ENCODE measurements at regions not wholly inside any gene's neighbourhood (a gene's known extent, or its start where the extent isn't known, plus 50 kb on each side); places are given as distances from the start of the nearest gene placed in this dataset.

GRCh38 chr10:120016906-120017305 lies 124.4 kb downstream of the SEC23IP start:
- Histone ChIP-seq H3K27me3 (no peaks in the 10 kb centered on the region), H3K9me3 (no peaks in the 10 kb centered on the region), H3K27ac (no peak overlapping the region), H3K4me1 (no peaks in the 10 kb centered on the region), H3K4me3 (replicated peaks in 1 of 3) (no peak overlapping the region), H3K36me3 (no peaks in the 10 kb centered on the region)
- intact Hi-C loops (cut with DNase I) = no loop called here
- TF ChIP-seq POLR2A (IDR thresholded peaks at IDR 0.05) (no peak), CTCF (IDR thresholded peaks at IDR 0.05) (no peak)
- WGBS, 2 donors = 92 to 94% methylated on average over 1 of the region's 1 CpG
- no peak for DNase-seq

- Histone ChIP-seq H3K27ac (no peak overlapping the region), H3K4me3 (replicated peaks in 1 of 3) (no peak overlapping the region), H3K27me3 (no peaks in the 10 kb centered on the region), H3K4me1 (no peaks in the 10 kb centered on the region), H3K36me3 (no peaks in the 10 kb centered on the region), H3K9me3 (no peaks in the 10 kb centered on the region)
- 57 to 63% methylated on average over 6 of the region's 6 CpGs for WGBS, 2 donors
- intact Hi-C loops (cut with DNase I) = no loop called here
- no peak for TF ChIP-seq CTCF (IDR thresholded peaks at IDR 0.05)
- no peak for TF ChIP-seq POLR2A (IDR thresholded peaks at IDR 0.05)
- DNase-seq = no peak
Observed at GRCh38 chr10:120017733-120018417, 125.3 kb downstream of the SEC23IP start.

- no peaks in the 10 kb centered on the region for H3K4me1 ChIP-seq
- no peaks in the 10 kb centered on the region for H3K36me3 ChIP-seq
- no peak for DNase-seq
- no peak overlapping the region for H3K4me3 ChIP-seq (replicated peaks in 1 of 3)
- no peaks in the 10 kb centered on the region for H3K9me3 ChIP-seq
- intact Hi-C loops (cut with DNase I) = no loop called here
- TF ChIP-seq CTCF (IDR thresholded peaks at IDR 0.05) (no peak), POLR2A (IDR thresholded peaks at IDR 0.05) (no peak)
- no peaks in the 10 kb centered on the region for H3K27me3 ChIP-seq
- WGBS, 2 donors = 89 to 92% methylated on average over 5 of the region's 5 CpGs
- H3K27ac ChIP-seq = no peak overlapping the region
Observed at GRCh38 chr10:120018695-120019094, 126.2 kb downstream of the SEC23IP start.

- Histone ChIP-seq H3K27me3 (no peaks in the 10 kb centered on the region), H3K9me3 (no peaks in the 10 kb centered on the region), H3K4me3 (replicated peaks in 1 of 3) (no peak overlapping the region), H3K36me3 (no peaks in the 10 kb centered on the region), H3K4me1 (no peaks in the 10 kb centered on the region), H3K27ac (no peak overlapping the region)
- DNase-seq = no peak
- TF ChIP-seq POLR2A (IDR thresholded peaks at IDR 0.05) (no peak), CTCF (IDR thresholded peaks at IDR 0.05) (no peak)
- 65 to 73% methylated on average over 1 of the region's 1 CpG for WGBS, 2 donors
- intact Hi-C loops (cut with DNase I) = no loop called here
Observed at GRCh38 chr10:120019568-120019967, 127.0 kb downstream of the SEC23IP start.

DNA sequence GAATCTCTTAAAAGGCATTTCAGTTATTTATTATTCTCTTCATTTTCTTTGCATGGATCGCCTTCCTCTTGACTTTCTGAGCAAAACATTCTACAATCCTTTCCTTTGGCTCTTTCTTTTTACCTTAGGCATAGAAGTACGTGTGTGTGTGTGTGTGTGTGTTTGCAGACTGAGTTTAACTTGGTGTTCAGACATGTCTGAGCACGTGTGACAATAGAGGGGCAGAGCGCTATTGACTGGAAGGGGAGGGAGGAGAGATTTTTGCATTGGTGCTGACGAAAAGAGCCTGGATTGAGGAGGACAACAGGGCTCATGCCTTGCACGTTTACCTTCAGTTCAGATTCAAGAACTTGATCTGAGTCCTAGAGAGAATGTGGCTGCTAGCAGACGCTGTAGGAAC lies 129.8 kb downstream of the SEC23IP start:
- H3K4me1 ChIP-seq = no peaks in the 10 kb centered on the region
- no peaks in the 10 kb centered on the region for H3K27me3 ChIP-seq
- 66 to 75% methylated on average over 7 of the region's 7 CpGs for WGBS, 2 donors
- no peak for DNase-seq
- H3K36me3 ChIP-seq = no peaks in the 10 kb centered on the region
- intact Hi-C loops (cut with DNase I) = no loop called here
- no peaks in the 10 kb centered on the region for H3K9me3 ChIP-seq
- no peak for TF ChIP-seq POLR2A (IDR thresholded peaks at IDR 0.05)
- TF ChIP-seq CTCF (IDR thresholded peaks at IDR 0.05) = no peak
- no peak overlapping the region for H3K27ac ChIP-seq
- H3K4me3 ChIP-seq (replicated peaks in 1 of 3) = no peak overlapping the region

Data from thyroid gland (tissue), 4 donors.